GM10266 (cell line): ENCODE measurements at regions not wholly inside any gene's neighbourhood (a gene's known extent, or its start where the extent isn't known, plus 50 kb on each side); places are given as distances from the start of the nearest gene placed in this dataset.
"Not testable (repeated sequence)": the region's sequence is repeated elsewhere in the genome, so short reads cannot be mapped to it uniquely, and the experiment has no call there.

Source experiments
- DNase-seq: peaks from one replicate; pipeline ENCODE4 v3.0.0; 2012; ENCODE audit errors: extremely low spot score
- TF ChIP-seq, protein P1 (sequence below): IDR thresholded peaks from 2 replicates; pipeline ENCODE4 v1.5.1; 2012; ENCODE audit warnings: mild to moderate bottlenecking, low read depth; ENCODE audit not compliant: control insufficient read depth, insufficient read depth; ENCODE audit errors: missing control alignments

GRCh38 chr5:88656221-88656950 is 226.6 kb downstream of the MEF2C start:
- TF ChIP-seq, protein P1, sequence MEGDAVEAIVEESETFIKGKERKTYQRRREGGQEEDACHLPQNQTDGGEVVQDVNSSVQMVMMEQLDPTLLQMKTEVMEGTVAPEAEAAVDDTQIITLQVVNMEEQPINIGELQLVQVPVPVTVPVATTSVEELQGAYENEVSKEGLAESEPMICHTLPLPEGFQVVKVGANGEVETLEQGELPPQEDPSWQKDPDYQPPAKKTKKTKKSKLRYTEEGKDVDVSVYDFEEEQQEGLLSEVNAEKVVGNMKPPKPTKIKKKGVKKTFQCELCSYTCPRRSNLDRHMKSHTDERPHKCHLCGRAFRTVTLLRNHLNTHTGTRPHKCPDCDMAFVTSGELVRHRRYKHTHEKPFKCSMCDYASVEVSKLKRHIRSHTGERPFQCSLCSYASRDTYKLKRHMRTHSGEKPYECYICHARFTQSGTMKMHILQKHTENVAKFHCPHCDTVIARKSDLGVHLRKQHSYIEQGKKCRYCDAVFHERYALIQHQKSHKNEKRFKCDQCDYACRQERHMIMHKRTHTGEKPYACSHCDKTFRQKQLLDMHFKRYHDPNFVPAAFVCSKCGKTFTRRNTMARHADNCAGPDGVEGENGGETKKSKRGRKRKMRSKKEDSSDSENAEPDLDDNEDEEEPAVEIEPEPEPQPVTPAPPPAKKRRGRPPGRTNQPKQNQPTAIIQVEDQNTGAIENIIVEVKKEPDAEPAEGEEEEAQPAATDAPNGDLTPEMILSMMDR = no peak
- DNase-seq = no peak

DNA sequence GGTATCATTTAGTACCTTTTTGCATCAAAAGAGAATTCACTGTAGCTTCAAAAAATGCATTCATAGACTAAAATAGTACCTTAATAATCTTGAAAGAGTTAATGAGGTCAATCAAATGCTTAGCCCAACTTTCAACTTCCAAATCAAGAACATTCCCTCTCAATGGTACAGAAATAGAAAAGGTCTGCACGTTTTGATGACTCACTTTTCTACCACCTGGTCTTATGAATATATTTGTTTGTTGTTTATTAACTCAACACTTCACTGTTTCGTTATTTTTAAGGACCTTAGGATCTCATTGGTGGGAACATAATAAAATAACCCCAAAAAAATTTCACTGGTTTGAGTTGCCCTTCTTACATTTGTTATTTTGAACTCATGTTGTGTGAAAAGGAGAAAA is 229.5 kb downstream of the MEF2C start:
- DNase-seq = no peak

DNA sequence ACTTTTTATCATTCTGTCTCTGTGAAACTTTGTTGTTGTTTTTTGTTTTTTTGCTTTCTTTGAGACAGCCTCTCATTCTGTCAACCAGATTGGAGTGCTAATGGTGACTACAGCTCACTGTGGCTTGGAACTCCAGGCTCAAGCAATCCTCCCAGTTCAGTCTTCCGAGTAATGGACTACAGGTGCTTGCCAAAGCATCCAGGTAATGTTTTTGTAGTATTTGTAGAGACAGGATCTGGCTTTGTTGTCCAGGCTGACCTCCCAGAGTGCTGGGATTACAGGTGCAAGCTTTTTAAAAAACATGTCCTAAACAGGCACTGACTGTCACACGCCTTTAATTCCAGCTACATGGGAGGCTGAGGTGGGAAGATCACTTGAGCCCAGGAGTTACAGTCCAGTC is 235.1 kb downstream of the MEF2C start:
- TF ChIP-seq, protein P1 = no peak
- DNase-seq = no peak

More for the DNA sequence above, 229.5 kb downstream of the MEF2C start:
- TF ChIP-seq, protein P1 = no peak

DNA sequence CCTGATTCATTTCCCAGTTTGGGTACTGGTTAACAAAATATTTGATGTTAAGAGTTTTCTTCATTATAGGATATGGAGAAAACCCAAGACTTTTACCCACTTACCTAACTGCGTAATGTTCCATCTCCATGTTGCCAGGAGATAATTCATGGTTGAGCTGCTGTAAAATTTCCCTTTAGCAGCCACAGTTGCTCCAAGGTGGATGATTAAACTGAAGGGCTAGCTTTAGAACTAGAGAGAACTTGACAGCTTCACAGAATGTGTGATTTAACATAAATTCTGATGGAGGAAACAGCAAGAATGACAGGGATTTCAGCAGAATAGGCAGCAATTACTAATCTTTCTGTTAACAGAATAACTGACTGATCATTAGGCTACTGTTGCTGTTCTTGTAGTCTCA is 236.1 kb downstream of the MEF2C start:
- no peak for DNase-seq
- TF ChIP-seq, protein P1 = no peak

DNA sequence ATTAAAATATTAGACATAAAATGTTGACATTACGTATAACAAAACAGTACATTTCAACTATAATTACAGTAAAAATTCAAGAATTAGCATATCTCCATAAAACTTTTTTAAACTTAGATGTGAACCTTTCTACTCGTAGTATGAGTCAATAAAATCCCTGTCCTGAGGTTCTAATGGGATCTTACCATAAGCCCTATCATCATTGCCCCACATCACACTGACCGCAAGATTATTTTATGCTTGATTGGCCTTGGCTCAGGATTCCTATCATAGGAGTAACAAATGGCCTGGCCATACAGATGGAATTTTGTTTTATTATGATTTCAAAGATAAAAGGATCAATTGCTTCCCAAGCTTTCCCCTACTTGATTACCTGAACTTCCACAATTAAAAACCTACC is 238.3 kb downstream of the MEF2C start:
- TF ChIP-seq, protein P1 = no peak
- no peak for DNase-seq

DNA sequence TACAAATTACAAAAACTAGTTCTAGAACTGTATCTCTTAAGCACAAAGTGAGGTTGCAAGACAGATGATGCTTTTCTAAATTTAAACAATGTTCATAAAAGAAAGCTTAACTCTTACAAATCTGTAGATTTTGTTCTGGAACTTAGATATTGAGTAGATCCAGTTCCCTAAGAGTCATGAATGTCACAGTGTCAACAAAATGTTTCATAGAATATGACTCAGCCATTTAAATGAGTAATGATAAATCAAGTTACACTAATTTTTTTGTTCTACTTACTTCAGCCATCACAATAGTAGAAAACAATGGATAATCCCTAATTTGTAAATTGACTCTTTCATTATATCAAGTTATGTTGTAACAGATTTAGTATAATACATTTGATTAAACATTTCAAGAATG is 239.7 kb downstream of the MEF2C start:
- TF ChIP-seq, protein P1 = no peak
- DNase-seq = no peak

- no peak for DNase-seq
- TF ChIP-seq, protein P1 = no peak
Observed at GRCh38 chr5:88634014-88634413, 249.0 kb downstream of the MEF2C start.

GRCh38 chr5:88622890-88623289 is 260.1 kb downstream of the MEF2C start:
- not testable (repeated sequence) for DNase-seq

- not testable (repeated sequence) for DNase-seq
Observed at GRCh38 chr5:88615767-88616166, 267.2 kb downstream of the MEF2C start.
